Astrocyte (in vitro differentiated cells and primary cell): ENCODE measurements at regions not wholly inside any gene's neighbourhood (a gene's known extent, or its start where the extent isn't known, plus 50 kb on each side); places are given as distances from the start of the nearest gene placed in this dataset.

ENCODE experiments used
- DNase-seq: peaks from one replicate; pipeline ENCODE4 v3.0.0-alpha.2; 2010; ENCODE audit warnings: low read depth
- FAIRE-seq: peaks from 2 replicates; lab custom pipeline; 2011; peaks lifted over from hg19 to GRCh38; lab: Jason Lieb, UNC
- H2AFZ ChIP-seq: 2 replicates; pipeline ENCODE4 v1.6.0; 2012; ENCODE audit warnings: low read depth, low read length, inconsistent platforms
- H3K27ac ChIP-seq: 2 replicates; pipeline ENCODE4 v1.5.1; 2011; ENCODE audit warnings: low read depth, low read length, inconsistent platforms
- H3K27me3 ChIP-seq: 2 replicates; pipeline ENCODE4 v1.6.0; 2011; ENCODE audit warnings: low read length, inconsistent platforms; ENCODE audit not compliant: insufficient read depth
- H3K36me3 ChIP-seq: 2 replicates; pipeline ENCODE4 v1.5.1; 2011; ENCODE audit warnings: low read length, inconsistent platforms; ENCODE audit not compliant: insufficient read depth
- H3K4me1 ChIP-seq: 2 replicates; pipeline ENCODE4 v1.5.1; 2011; ENCODE audit warnings: low read length, inconsistent platforms; ENCODE audit not compliant: insufficient read depth
- H3K4me2 ChIP-seq: 2 replicates; pipeline ENCODE4 v1.6.0; 2012; ENCODE audit warnings: low read length, inconsistent platforms
- H3K4me3 ChIP-seq: 2 replicates; pipeline ENCODE4 v1.5.1; 2011; ENCODE audit warnings: low read depth, mild to moderate bottlenecking, low read length, inconsistent platforms; ENCODE audit not compliant: insufficient read depth
- H3K79me2 ChIP-seq: 2 replicates; pipeline ENCODE4 v1.6.0; 2012; ENCODE audit warnings: mild to moderate bottlenecking, low read length, inconsistent platforms; ENCODE audit not compliant: insufficient read depth
- H3K9ac ChIP-seq: 2 replicates; pipeline ENCODE4 v1.6.0; 2012; ENCODE audit warnings: mild to moderate bottlenecking, low read length, inconsistent platforms
- H3K9me3 ChIP-seq: 2 replicates; pipeline ENCODE4 v1.5.1; 2012; ENCODE audit warnings: low read depth, mild to moderate bottlenecking, low read length, inconsistent platforms; ENCODE audit not compliant: insufficient read depth
- H4K20me1 ChIP-seq: 2 replicates; pipeline ENCODE4 v1.6.0; 2012; ENCODE audit warnings: low read length, inconsistent platforms; ENCODE audit not compliant: insufficient read depth
- H3K27ac Mint-ChIP-seq: one replicate; pipeline ENCODE4 v1.8.0; 2021; ENCODE audit warnings: mild to moderate bottlenecking, mixed read lengths; ENCODE audit not compliant: unreplicated experiment
- H3K27me3 Mint-ChIP-seq: one replicate; pipeline ENCODE4 v1.8.0; 2021; ENCODE audit warnings: low read depth, mixed read lengths; ENCODE audit not compliant: unreplicated experiment
- H3K36me3 Mint-ChIP-seq: one replicate; pipeline ENCODE4 v1.8.0; 2021; ENCODE audit warnings: low read depth, mixed read lengths; ENCODE audit not compliant: unreplicated experiment
- H3K4me1 Mint-ChIP-seq: one replicate; pipeline ENCODE4 v1.8.0; 2021; ENCODE audit warnings: low read depth, mixed read lengths; ENCODE audit not compliant: unreplicated experiment
- H3K4me3 Mint-ChIP-seq: one replicate; pipeline ENCODE4 v1.8.0; 2021; ENCODE audit warnings: mild to moderate bottlenecking, moderate library complexity, mixed read lengths; ENCODE audit not compliant: unreplicated experiment
- H3K9me3 Mint-ChIP-seq: one replicate; pipeline ENCODE4 v1.8.0; 2021; ENCODE audit warnings: mild to moderate bottlenecking, mixed read lengths; ENCODE audit not compliant: unreplicated experiment
- EZH2 ChIP-seq: IDR thresholded peaks from 2 replicates; pipeline ENCODE4 v1.6.1; 2012; ENCODE audit warnings: mild to moderate bottlenecking, low read length, inconsistent platforms; ENCODE audit not compliant: insufficient read depth
- TF ChIP-seq, protein P1 (sequence below): IDR thresholded peaks from 2 replicates; pipeline ENCODE4 v1.5.1; 2011; ENCODE audit warnings: low read depth, mild to moderate bottlenecking, inconsistent platforms, low read length, moderate library complexity; ENCODE audit not compliant: insufficient read depth

DNA sequence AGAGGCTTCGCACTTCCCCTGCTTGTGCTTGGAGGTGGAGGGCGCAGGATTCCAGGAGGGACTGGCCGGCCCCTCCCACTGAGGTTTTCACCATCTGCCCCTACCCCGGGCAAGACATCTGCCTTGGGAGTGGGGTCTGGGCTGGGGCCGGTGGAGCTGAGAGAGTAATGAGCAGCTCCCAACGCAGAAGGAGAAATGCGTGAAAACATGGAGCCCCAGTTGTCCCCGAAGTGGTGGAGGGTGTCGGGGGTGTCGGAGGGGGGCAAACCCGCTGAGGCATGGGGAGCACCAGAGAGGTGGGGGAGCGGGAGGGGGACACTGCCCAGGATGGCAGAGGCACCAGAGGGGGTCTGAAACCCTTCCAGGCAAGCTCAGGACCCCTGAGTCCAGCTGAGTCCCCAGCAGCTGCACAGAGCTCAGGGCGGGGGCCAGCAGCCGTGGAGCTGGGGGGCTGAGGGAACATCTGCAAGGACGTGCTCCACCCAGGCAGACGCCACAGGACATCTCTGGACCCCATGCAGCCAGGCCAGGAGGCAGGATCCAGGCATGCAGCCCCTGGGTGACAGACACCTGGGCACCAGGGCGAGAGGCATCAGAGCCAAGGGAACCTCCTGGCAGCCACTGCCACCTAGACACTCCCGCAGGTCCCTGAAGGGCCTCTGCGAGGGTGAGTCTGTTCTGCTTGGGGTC lies 110.6 kb downstream of the SIK1 start:
- no peak overlapping the region for H3K27ac Mint-ChIP-seq
- FAIRE-seq (no peak), DNase-seq (no peak)

DNA sequence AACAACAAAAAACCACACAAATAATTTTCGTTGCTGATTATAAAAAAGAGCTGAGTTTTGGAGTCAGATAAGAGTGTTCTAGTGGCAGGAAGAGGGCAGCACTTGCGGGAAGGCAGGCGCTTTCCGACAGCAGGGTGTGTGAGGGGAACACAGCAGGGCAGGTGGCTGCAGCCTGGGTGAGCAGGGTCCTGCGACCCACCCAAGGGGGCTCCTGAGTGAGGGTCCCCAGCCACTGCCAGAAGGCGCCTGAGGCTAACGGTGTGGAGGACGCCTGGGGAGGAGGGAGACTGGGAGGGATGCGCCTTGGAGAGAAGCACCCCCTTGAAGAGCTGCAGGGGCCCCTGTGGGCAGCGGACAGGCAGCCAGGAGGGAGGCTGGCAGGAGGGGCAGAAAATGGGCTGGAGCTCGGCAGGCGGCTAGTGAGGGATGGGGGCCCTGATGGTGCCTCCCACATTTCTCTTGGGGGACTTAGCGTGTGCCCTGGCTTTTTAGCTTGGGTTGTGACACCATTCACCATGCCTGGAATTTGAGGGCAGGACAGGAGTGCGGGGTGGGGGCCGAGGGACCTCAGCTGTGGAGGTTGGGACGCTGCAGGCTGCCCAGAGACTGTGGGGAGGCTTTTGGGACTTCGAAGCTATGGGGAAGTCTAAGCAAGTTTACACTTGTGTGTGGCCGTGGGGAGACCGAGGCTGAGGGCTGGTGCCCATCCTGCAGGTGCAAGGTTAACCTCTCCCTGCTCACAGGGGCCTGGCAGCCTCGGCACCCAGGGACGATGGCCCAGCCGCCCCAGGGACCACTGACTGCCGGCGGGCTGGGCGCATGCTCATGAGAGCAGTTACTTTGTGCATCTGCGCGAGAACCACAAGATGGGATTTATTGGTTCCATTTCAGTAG lies 111.4 kb downstream of the SIK1 start:
- H3K79me2 ChIP-seq, result no peaks in the 10 kb centered on the region
- H3K9ac ChIP-seq, result no peak overlapping the region
- Mint-ChIP-seq H3K9me3 (peaks cover 10% of the 10 kb centered on the region), H3K4me1 (peaks cover 17% of the 10 kb centered on the region), H3K27me3 (peaks cover 1% of the 10 kb centered on the region), H3K36me3 (peaks cover 3% of the 10 kb centered on the region), H3K27ac (no peak overlapping the region), H3K4me3 (no peak overlapping the region)
- H3K27ac ChIP-seq, result no peak overlapping the region
- no peaks in the 10 kb centered on the region for H4K20me1 ChIP-seq
- peaks cover 7% of the 10 kb centered on the region for H3K4me1 ChIP-seq
- no peaks in the 10 kb centered on the region for H3K27me3 ChIP-seq
- DNase-seq, result no peak
- no peak overlapping the region for H3K4me3 ChIP-seq
- no peaks in the 10 kb centered on the region for H3K36me3 ChIP-seq
- no peak for TF ChIP-seq EZH2
- TF ChIP-seq, protein P1, sequence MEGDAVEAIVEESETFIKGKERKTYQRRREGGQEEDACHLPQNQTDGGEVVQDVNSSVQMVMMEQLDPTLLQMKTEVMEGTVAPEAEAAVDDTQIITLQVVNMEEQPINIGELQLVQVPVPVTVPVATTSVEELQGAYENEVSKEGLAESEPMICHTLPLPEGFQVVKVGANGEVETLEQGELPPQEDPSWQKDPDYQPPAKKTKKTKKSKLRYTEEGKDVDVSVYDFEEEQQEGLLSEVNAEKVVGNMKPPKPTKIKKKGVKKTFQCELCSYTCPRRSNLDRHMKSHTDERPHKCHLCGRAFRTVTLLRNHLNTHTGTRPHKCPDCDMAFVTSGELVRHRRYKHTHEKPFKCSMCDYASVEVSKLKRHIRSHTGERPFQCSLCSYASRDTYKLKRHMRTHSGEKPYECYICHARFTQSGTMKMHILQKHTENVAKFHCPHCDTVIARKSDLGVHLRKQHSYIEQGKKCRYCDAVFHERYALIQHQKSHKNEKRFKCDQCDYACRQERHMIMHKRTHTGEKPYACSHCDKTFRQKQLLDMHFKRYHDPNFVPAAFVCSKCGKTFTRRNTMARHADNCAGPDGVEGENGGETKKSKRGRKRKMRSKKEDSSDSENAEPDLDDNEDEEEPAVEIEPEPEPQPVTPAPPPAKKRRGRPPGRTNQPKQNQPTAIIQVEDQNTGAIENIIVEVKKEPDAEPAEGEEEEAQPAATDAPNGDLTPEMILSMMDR, result no peak
- H3K4me2 ChIP-seq, result no peak overlapping the region
- H2AFZ ChIP-seq, result no peak overlapping the region
- peaks cover 3% of the 10 kb centered on the region for H3K9me3 ChIP-seq
- FAIRE-seq, result no peak

More for the DNA sequence above, 110.6 kb downstream of the SIK1 start:
- TF ChIP-seq EZH2, result no peak
- TF ChIP-seq, protein P1, result no peak
- H3K36me3 Mint-ChIP-seq, result peaks cover 3% of the 10 kb centered on the region
- no peaks in the 10 kb centered on the region for H3K36me3 ChIP-seq
- peaks cover 1% of the 10 kb centered on the region for H3K27me3 Mint-ChIP-seq
- H3K4me2 ChIP-seq, result no peak overlapping the region
- no peaks in the 10 kb centered on the region for H3K27me3 ChIP-seq
- H3K4me3 Mint-ChIP-seq, result no peak overlapping the region
- no peak overlapping the region for H3K27ac ChIP-seq
- H3K79me2 ChIP-seq, result no peaks in the 10 kb centered on the region
- H4K20me1 ChIP-seq, result no peaks in the 10 kb centered on the region
- H3K9me3 ChIP-seq, result peaks cover 3% of the 10 kb centered on the region
- H3K9me3 Mint-ChIP-seq, result peaks cover 10% of the 10 kb centered on the region
- H3K4me3 ChIP-seq, result no peak overlapping the region
- H3K9ac ChIP-seq, result no peak overlapping the region
- H2AFZ ChIP-seq, result no peak overlapping the region
- H3K4me1 ChIP-seq, result peaks cover 14% of the 10 kb centered on the region
- H3K4me1 Mint-ChIP-seq, result peaks cover 17% of the 10 kb centered on the region
